ENCODE measurements at regions not wholly inside any gene's neighbourhood (a gene's known extent, or its start where the extent isn't known, plus 50 kb on each side); places are given as distances from the start of the nearest gene placed in this dataset.

DNA sequence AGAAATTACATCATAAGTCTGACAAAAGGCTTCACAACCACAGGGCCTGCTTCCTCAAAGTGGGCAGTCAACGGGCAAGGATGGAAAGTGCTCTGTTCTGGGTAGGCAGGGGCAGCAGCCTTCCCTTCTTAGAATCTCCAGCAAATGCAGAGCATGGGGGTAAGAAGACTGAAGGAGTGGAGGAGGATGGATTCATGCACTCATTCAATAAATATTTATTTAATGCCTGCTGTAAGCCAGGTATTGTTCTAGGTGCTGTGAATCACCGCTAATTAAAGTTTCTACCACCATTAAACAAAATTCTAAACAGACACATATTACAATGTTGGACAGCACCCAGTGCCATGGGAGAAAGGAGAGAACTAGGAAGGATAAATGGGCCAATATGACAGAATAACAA, 195.6 kb downstream of the ELAVL2 start:
- TF ChIP-seq, protein P1, sequence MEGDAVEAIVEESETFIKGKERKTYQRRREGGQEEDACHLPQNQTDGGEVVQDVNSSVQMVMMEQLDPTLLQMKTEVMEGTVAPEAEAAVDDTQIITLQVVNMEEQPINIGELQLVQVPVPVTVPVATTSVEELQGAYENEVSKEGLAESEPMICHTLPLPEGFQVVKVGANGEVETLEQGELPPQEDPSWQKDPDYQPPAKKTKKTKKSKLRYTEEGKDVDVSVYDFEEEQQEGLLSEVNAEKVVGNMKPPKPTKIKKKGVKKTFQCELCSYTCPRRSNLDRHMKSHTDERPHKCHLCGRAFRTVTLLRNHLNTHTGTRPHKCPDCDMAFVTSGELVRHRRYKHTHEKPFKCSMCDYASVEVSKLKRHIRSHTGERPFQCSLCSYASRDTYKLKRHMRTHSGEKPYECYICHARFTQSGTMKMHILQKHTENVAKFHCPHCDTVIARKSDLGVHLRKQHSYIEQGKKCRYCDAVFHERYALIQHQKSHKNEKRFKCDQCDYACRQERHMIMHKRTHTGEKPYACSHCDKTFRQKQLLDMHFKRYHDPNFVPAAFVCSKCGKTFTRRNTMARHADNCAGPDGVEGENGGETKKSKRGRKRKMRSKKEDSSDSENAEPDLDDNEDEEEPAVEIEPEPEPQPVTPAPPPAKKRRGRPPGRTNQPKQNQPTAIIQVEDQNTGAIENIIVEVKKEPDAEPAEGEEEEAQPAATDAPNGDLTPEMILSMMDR (IDR thresholded peaks at IDR 0.05; ENCODE audit: insufficient read depth, low read length, poor library complexity, severe bottlenecking) = no peak
- no peak for TF ChIP-seq EZH2phosphoT487 (conservative IDR thresholded peaks at IDR 0.05; ENCODE audit: low read length)

All from SU-DHL-6 (cell line).